OCI-LY3 (cell line): ENCODE measurements at regions not wholly inside any gene's neighbourhood (a gene's known extent, or its start where the extent isn't known, plus 50 kb on each side); places are given as distances from the start of the nearest gene placed in this dataset.

Source experiments
- H2AFZ ChIP-seq: fragments of 200-600, 300-600 bp; shearing (Covaris generic); 2 replicates; pipeline ENCODE4 v1.6.0; 2014; ENCODE audit warnings: antibody characterized with exemption, low read depth, low read length
- H3K27ac ChIP-seq: fragments of 200-600, 300-600 bp; sonication (generic); 2 replicates; pipeline ENCODE4 v1.5.1; 2014; ENCODE audit warnings: mild to moderate bottlenecking, low read length, moderate library complexity, mixed read lengths
- H3K27me3 ChIP-seq: fragments of 200-600, 300-600 bp; sonication (generic); 2 replicates; pipeline ENCODE4 v1.6.1; 2014; ENCODE audit warnings: low read depth, low read length, mixed read lengths
- H3K36me3 ChIP-seq: fragments of 200-600, 300-600 bp; sonication (generic); replicated peaks from 2 replicates; pipeline ENCODE3; 2014; ENCODE audit warnings: low read depth, low read length, mixed read lengths
- H3K4me1 ChIP-seq: fragments of 300-600, 200-600 bp; sonication (generic); 2 replicates; pipeline ENCODE4 v1.6.1; 2014; ENCODE audit warnings: low read length, mixed read lengths
- H3K4me2 ChIP-seq: fragments of 200-600, 300-600 bp; sonication (generic); 2 replicates; pipeline ENCODE4 v1.6.1; 2014; ENCODE audit warnings: low read length, mixed read lengths
- H3K4me3 ChIP-seq: fragments of 300-600, 200-600 bp; sonication (generic); 2 replicates; pipeline ENCODE4 v1.5.1; 2014; ENCODE audit warnings: antibody characterized with exemption, mild to moderate bottlenecking, low read length, moderate library complexity
- H3K79me2 ChIP-seq: fragments of 300-600, 200-600 bp; shearing (Covaris generic); 2 replicates; pipeline ENCODE4 v1.6.1; 2014; ENCODE audit warnings: mild to moderate bottlenecking, low read length, mixed read lengths
- H3K9ac ChIP-seq: fragments of 300-600, 200-600 bp; shearing (Covaris generic); 2 replicates; pipeline ENCODE4 v1.6.0; 2014; ENCODE audit warnings: mild to moderate bottlenecking, low read length, moderate library complexity
- H3K9me3 ChIP-seq: fragments of 200-600, 300-600 bp; shearing (Covaris generic); 2 replicates; pipeline ENCODE4 v1.6.1; 2014; ENCODE audit warnings: low read length, mixed read lengths; ENCODE audit not compliant: insufficient read depth
- H4K20me1 ChIP-seq: fragments of 200-600, 300-600 bp; sonication (generic); 2 replicates; pipeline ENCODE4 v1.6.1; 2016; ENCODE audit warnings: low read length, mixed read lengths; ENCODE audit not compliant: insufficient read depth
- EZH2phosphoT487 ChIP-seq: fragments of 200-600 bp; shearing (Covaris generic); IDR thresholded peaks from 2 replicates; pipeline ENCODE4 v1.6.1; 2018; ENCODE audit warnings: antibody characterized with exemption, mixed run types, low read depth
- TF ChIP-seq, protein P1 (sequence below): fragments of 200-600, 300-600 bp; sonication (generic); IDR thresholded peaks from 2 replicates; pipeline ENCODE4 v1.5.1; 2014; ENCODE audit warnings: antibody characterized with exemption, low read length, low read depth

DNA sequence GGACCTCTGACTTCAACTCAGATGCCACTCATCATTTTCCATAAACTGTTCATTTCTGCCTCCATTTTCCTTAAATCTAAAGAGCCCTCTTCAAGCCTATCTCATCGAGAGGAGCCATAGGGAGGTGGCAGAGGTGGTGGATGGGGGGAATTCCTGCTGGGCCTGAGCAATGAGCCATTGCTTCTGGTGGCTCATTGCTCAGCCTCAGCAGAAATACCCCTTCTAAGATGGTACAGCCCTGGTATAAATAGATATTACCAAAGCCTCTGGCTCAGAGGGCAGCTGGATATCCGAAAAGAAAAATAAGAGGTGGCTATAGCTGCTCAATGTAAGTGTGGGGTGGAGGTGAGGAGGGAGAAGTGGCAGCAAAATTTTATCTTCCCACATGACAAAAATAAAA is 313.5 kb downstream of the CAAP1 start:
- TF ChIP-seq, protein P1, sequence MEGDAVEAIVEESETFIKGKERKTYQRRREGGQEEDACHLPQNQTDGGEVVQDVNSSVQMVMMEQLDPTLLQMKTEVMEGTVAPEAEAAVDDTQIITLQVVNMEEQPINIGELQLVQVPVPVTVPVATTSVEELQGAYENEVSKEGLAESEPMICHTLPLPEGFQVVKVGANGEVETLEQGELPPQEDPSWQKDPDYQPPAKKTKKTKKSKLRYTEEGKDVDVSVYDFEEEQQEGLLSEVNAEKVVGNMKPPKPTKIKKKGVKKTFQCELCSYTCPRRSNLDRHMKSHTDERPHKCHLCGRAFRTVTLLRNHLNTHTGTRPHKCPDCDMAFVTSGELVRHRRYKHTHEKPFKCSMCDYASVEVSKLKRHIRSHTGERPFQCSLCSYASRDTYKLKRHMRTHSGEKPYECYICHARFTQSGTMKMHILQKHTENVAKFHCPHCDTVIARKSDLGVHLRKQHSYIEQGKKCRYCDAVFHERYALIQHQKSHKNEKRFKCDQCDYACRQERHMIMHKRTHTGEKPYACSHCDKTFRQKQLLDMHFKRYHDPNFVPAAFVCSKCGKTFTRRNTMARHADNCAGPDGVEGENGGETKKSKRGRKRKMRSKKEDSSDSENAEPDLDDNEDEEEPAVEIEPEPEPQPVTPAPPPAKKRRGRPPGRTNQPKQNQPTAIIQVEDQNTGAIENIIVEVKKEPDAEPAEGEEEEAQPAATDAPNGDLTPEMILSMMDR = no peak
- no peak for TF ChIP-seq EZH2phosphoT487
- Histone ChIP-seq H3K79me2 (no peaks in the 10 kb centered on the region), H2AFZ (no peak overlapping the region), H3K4me3 (no peak overlapping the region), H4K20me1 (no peaks in the 10 kb centered on the region), H3K9ac (no peak overlapping the region), H3K4me2 (no peak overlapping the region), H3K27me3 (no peaks in the 10 kb centered on the region), H3K27ac (no peak overlapping the region), H3K36me3 (no peaks in the 10 kb centered on the region), H3K9me3 (no peaks in the 10 kb centered on the region), H3K4me1 (no peaks in the 10 kb centered on the region)

DNA sequence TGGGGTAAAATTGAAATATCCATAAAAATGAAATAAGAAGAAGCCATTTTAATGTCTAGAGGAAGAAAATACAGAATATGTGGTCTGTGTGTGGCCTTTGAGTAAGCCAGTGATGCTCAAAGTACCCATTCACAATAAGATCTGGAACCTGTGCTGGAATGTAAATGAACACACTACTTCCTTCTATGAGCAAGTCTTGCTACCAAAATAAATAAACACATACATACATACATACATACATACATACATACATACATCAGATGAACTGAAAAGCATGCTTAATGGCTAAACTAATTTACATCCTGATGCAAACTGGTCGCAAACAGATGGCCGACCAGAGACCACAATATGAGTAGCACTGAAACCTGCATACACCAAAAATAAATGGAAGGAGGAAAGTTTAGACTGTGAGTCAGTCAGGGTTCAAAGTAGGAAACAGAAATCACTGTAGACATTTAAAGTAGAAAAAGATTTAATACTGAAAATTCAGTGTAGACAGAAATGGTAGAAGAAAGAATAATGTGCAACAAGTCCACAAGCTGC is 317.6 kb downstream of the CAAP1 start:
- no peak overlapping the region for H3K9ac ChIP-seq

DNA sequence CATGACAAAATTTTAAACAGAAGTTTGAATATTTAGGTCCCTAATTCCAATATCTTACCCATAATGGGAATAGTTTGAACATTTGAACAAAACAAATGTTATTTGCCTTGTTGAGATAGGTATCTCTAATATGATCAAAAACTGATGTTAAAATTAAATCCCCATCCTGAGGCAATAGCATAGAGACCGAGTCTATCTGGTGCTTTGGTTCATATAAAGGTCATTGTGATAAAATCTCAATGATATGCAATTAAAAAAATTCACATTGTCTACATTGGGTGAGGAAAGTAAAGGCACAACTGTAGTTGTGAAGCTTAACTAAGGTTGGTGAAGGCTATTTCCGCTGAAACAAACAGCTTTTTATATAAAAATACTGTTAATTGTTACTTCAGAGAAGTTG is 318.3 kb downstream of the CAAP1 start:
- no peaks in the 10 kb centered on the region for H3K9me3 ChIP-seq
- no peaks in the 10 kb centered on the region for H3K79me2 ChIP-seq
- no peaks in the 10 kb centered on the region for H4K20me1 ChIP-seq
- no peak overlapping the region for H3K9ac ChIP-seq
- H3K4me1 ChIP-seq = no peaks in the 10 kb centered on the region
- H3K4me2 ChIP-seq = no peak overlapping the region
- TF ChIP-seq, protein P1 = no peak
- no peak for TF ChIP-seq EZH2phosphoT487
- no peaks in the 10 kb centered on the region for H3K27me3 ChIP-seq
- no peak overlapping the region for H3K4me3 ChIP-seq
- no peak overlapping the region for H3K27ac ChIP-seq
- no peak overlapping the region for H2AFZ ChIP-seq
- no peaks in the 10 kb centered on the region for H3K36me3 ChIP-seq

More for the DNA sequence above, 317.6 kb downstream of the CAAP1 start:
- TF ChIP-seq EZH2phosphoT487 = no peak
- TF ChIP-seq, protein P1 = no peak
- Histone ChIP-seq H3K36me3 (no peaks in the 10 kb centered on the region), H2AFZ (no peak overlapping the region), H3K4me1 (no peaks in the 10 kb centered on the region), H3K4me2 (no peak overlapping the region), H3K79me2 (no peaks in the 10 kb centered on the region), H3K9me3 (no peaks in the 10 kb centered on the region), H3K4me3 (no peak overlapping the region), H4K20me1 (no peaks in the 10 kb centered on the region), H3K27me3 (no peaks in the 10 kb centered on the region), H3K27ac (no peak overlapping the region)

DNA sequence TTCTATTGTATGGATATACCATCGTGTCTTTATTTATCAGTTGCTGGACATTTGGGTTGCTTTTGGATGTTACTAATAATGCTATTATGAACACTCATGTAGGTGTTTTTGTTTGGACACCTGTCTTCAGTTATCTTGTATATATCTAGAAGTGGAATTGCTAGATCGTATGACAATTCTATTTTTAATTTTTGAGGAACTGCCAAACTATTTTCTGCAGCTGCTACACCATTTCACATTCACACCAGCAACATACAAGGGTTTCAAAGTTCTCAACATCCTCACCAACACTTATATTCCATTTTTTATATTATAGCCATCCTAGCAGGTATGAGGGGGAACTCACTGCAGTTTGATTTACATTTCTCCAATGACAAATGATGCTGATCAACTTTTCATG is 324.6 kb downstream of the CAAP1 start:
- Histone ChIP-seq H3K36me3 (no peaks in the 10 kb centered on the region), H3K9me3 (no peaks in the 10 kb centered on the region), H3K4me1 (no peaks in the 10 kb centered on the region), H3K4me3 (no peak overlapping the region), H3K4me2 (no peak overlapping the region), H2AFZ (no peak overlapping the region), H3K27me3 (no peaks in the 10 kb centered on the region), H4K20me1 (no peaks in the 10 kb centered on the region), H3K9ac (no peak overlapping the region), H3K27ac (no peak overlapping the region), H3K79me2 (no peaks in the 10 kb centered on the region)
- TF ChIP-seq, protein P1 = no peak
